HG03066 (cell line): ENCODE measurements at regions not wholly inside any gene's neighbourhood (a gene's known extent, or its start where the extent isn't known, plus 50 kb on each side); places are given as distances from the start of the nearest gene placed in this dataset.

Experiments
- ATAC-seq: cut with Tn5 transposase; IDR thresholded peaks from one replicate; pipeline ENCODE4 v1.9.1; 2021; ENCODE audit warnings: low read depth; ENCODE audit not compliant: unreplicated experiment

DNA sequence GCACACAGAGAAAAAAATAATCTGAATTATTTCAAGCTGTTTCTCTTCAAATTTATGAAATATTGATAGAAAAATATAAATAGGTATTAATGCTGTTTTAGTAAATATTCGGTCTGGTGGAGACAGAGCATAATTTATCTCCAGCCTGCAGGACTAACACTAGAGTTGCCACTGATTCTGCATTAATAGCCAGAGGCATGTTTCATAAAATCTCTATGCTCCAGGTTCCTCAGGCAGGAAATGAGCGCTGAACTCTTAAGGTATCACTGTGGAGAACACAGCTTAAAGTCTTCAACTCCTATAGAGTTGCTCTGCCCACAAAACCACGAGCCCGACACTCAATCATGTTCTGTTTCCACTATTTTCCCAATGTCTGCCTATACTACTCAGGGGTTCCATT is 470.0 kb upstream of the TMPO start:
- no peak for ATAC-seq

DNA sequence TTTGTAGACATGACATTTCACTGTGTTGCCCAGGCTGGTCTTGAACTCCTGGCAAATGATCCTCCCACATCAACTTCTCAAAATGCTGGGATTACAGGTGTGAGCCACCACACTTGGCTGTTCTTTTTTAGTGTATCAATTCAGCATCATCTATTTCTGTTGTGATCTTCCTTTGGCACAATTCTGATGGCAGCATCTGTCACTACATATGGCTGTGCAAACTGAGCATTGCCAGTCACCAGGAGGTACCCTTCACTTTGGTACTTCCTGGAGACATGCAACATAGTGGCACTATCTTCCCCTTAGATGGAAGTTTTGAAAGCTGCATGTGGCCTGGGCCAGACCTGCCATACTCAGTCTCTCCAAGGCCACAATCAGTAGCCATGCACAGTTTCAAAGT is 467.1 kb upstream of the TMPO start:
- ATAC-seq: no peak

DNA sequence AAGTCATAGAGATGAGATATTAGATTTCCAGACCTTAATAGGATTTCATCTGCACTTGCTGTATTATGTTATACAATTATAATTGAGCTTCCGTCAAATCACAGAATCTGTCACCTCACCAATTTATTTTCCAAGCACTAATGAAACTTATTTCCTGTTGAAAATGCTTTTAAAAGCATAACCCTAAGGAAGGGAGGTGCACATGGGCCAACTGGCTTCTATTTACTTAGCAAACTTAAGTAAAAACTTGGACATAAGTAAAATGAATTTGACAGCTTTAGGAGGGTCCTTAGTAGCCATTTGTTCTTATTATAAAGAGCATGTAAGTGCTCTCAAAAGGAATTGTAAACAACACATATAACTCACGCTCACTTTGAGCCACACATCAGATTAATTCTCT is 462.2 kb upstream of the TMPO start:
- ATAC-seq: no peak

DNA sequence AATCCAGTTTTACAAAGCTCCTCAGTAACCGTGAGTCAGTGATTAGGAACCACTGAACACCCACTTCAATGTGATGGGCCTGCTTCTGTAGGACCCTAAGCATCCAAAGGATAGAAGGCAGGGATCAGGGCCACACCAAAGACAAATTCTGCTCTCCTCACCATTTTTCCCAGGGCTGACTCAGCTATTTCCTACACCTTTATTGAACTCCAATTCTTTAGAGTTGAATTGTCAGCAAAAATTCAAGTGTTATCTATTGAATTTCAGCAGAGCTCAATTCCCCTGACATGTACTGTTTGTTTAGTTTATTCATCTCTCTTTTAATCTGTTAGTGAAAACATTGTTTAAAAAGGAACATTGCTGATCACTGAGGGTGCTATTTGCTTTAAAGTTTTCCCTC is 457.7 kb upstream of the TMPO start:
- ATAC-seq: no peak

DNA sequence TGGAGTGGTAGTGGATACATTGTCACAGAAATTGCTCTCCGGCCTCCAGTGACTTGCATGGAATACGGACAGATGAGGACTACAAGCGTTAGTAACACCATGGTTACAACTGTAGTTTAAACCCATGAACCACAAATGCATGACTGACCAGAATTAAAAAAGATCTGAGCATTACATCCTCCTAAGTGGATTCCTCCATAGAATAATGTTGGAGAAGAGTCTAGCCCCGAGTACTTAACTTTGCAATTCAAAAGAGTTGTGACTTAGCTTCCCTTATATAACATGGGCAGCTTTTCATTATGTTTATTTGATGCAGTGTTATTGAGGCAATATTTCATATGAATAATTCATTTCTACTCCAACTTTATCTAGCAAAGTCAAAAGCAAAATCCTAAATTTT is 457.2 kb upstream of the TMPO start:
- ATAC-seq: no peak

DNA sequence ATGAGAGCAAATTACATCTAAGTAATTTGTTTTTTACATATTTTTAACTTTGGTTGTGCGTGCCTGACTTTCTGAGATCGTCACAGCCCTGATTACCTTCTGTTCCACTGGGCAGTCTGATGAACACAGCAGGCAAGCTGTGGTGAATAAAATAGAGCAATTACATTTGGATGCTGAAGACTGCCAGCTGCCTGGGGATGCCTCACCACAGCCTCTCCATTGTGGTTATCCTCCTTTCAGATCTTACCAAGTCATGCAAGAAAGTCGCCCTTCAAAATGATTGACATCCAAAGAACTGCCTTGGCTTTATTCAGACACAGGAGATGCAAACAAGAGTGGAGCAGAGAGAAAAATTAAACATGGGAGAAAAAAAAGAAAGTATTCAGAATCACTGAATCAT is 456.6 kb upstream of the TMPO start:
- no peak for ATAC-seq

DNA sequence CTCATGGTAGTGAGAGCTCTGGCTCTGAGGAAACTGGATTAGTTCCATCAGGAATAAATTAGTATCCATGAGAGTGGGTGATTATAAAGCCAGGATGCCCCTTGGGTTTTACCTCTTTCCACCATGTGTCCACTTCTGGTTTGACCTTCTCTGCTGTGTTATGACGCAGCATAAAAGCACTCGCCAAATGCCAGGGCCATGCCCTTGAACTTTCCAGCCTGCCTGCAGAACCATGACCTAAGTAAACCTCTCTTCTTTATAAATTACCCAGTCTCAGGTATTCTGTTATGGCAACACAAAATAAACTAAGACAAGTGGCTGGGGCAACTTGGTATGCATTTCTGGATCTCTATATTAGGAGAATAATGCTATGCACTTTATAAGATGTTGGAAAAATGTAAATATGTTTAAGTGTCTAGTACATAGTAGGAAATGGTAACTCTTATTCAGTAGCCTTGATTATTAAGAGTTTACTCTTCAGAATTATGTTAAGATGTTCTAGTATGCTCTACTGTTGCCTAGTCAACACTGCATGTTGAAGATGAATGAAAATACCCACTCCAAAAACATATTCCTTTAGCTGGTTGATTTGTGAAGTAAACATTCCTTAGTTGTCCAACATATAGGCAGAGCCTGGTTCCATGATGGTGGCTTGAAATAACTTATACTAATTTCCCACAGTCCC is 455.6 kb upstream of the TMPO start:
- ATAC-seq: no peak

DNA sequence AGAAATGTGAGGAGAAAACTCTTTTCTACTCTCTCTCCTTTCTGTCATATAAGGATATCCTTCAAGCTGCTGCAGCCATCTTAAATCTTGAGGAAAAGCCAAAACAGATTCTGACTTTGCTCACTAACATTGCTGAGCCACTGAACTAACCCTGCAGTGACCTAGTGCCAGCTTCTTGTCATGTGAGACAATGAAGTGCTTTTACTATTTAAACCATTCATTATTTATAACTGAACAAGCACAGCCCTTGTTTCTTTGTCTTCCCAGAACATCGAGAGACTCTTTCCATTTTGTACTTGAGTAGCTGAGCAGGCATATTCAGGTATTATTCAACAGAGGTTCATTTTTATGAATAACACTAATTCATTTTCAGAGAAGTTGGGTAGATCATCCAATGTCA is 455.0 kb upstream of the TMPO start:
- ATAC-seq: no peak

DNA sequence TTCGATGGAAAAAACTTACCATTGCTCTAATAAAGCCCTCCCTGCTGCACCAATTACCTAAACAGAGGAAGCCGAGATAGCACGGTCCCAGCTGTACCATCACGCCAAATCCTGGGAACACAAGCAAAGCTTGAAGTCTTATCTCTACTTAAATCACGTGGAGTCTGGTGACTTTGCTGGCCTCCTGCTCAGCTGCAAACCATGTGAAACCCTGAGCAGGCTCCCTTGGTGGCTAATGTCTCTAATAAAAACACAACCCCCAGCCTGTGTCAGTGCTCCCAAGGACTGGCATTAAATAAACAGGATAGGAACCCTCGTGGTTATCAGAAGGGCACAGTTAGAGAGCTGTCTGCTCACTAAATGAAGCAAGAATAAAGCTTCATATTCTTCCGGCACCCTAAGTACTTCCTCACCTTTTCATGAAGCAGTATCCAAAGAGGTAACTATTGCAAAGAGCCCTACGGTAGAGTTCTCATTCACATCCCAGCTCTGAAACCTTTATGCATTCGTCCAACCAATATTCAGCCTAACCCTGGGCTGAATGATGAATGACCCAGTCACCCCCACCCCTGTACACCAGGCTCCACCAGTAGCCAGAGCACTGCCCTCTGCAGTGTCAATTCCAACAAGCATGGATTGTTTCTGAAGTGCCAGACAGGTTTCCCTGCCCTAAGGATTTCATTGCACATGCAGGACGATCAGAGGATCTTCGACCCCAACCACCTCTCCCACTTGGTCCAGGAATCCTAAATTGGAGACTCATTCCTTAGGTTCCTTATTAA is 452.7 kb upstream of the TMPO start:
- ATAC-seq: no peak

DNA sequence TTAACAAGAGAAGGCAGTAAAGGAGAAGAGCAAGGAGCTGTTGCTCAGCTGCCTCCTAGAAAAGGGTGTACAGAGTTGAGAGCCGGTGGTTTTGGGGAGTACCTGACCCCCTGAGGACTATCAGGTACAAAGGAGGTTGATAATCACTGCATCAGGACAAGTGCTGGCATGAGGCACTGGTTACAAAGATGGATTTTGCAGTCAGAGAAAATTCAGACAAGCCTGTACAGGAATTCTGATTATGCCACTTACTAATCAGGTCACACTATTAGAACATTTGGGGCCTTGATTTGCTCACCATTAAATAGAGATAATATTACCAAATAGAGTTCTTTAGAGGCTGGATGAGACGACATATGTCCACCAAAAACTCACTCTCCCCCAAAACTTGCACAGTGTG is 450.9 kb upstream of the TMPO start:
- ATAC-seq: no peak

DNA sequence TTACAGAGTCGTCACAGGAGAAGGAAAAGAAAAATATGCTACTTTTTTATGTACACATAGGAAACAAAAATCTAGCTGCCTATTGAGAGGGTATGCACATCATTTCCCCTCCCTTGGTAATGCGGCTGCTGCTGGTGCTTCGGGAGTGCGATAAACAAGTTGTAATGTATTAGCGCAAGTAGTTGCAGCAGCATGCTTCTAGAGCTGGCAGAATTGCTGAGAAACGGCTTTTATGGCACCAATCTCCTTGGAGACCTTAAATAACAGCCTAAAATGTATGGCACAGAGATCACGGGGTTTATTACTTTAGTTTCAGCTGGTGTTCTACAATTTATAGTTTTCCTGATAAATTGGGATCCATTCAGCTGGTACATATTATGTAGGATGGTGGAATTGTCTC is 447.6 kb upstream of the TMPO start:
- ATAC-seq: no peak

DNA sequence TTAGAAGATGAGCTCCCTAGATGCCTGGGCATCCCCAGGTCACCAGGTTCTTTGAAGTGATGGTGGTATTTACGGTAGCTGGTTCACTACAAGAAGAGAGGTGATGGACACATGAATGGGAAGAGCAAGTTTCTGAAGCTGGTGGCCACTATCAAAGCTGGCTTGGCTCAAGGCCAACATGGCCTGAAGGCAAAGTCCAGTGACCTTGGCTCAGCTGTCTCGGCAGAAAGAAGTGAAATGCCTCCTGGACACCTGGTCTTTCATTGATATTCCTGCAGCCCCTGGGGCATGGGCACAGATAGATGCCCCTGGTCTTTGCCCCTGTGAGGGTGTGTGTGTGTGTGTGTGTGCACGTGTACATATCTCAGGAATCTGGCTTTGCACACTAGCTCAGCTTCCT is 441.8 kb upstream of the TMPO start:
- ATAC-seq: no peak

DNA sequence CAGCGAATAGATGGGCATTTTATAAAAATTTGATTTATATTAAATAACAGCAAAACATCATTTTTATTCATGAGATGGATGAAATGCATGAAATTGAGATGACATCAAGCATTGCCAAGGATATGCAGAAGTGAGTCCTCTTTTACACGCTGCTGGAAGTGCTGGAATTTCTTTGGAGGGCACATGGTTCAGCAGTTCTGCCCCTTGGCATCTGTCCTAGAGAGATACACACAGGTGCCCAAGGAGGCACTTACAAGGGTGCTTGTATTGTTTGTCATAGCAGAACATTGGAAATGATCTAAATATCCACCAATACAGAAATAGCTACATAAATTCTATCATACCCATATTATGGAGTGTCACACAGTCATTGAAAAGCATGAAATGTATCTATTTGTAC is 441.1 kb upstream of the TMPO start:
- no peak for ATAC-seq

DNA sequence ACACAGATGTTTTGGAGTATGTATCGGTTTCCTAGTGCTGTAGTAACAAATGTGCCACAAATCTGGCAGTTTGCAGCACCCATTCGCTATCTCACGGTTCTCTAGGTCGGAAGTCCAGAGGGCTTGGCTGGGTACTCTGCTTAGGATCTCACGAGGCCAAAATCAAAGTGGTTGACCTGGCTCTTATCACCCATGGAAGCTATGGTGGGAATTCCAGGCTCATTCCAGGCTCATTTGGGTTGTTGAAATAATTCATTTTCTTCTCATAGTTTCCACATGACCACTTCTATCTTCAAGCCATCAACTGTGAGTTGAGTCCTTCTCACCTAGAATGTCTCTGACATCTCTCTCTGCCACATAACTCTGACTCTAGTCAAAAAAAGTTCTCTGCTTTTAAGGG is 431.0 kb upstream of the TMPO start:
- ATAC-seq: no peak

DNA sequence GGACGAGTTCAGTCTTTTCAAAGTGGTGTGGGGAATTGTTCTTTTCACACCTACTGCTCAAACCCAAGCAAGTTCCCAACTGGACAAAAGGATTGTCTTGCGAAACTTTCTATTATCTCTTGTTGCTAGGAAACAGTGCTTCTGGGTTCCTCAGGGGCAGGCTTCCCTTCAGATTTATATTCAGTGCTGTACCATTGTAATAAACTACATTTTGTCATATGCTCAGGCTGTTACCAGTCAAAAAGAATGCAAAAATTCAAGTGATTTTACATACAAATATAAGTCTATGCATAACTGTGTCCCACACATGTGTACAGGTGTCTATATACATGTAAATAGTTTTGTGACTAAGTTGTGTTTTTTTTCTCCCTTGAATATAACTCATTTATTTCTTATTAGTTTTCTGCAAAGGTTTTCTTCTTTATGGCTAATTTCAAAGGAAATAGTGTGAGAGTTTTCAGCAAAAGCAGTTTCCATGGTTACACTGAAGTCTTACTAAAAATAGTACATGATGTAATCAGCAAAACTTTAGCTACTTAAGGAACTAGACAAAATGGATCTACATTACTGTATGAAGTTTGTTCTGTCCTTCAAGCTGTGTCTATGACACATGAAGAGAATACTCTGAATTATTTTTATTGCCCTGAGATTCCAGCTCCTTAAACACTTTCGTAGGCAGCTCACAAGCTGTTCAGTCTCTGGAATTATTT is 430.2 kb upstream of the TMPO start:
- ATAC-seq: no peak

DNA sequence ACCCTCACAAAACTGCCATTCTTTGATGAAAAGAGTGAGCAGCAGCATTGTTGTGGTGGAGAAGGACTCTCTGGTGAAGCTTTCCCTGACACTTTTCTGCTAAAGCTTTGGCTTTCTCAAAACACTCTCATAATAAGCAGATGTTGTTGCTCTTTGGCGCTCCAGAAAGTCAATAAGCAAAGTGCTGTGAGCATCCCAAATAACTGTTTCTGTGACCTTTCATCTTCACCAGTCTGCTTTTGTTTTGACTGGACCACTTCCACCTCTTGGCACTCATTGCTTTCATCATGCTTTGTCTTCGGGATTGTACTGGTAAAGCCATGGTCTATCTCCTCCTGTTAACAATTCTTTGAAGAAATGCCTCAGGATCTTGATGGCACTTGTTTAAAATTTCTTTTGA is 424.7 kb upstream of the TMPO start:
- no peak for ATAC-seq

DNA sequence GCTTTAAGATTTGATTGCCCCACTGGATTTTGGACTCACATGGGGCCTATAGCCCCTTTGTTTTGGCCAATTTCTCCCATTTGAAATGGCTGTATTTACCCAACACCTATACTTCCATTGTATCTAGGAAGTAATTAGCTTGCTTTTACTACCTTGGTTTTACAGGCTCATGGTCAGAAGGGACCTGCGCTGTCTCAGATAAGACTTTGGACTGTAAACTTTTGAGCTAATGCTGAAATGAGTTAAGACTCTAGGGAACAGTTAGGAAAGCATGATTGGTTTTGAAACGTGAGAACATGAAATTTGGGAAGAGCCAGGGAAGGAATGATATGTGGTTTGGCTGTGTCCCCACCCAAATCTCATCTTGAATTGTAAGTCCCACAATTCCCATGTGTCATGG is 419.0 kb upstream of the TMPO start:
- ATAC-seq: no peak

DNA sequence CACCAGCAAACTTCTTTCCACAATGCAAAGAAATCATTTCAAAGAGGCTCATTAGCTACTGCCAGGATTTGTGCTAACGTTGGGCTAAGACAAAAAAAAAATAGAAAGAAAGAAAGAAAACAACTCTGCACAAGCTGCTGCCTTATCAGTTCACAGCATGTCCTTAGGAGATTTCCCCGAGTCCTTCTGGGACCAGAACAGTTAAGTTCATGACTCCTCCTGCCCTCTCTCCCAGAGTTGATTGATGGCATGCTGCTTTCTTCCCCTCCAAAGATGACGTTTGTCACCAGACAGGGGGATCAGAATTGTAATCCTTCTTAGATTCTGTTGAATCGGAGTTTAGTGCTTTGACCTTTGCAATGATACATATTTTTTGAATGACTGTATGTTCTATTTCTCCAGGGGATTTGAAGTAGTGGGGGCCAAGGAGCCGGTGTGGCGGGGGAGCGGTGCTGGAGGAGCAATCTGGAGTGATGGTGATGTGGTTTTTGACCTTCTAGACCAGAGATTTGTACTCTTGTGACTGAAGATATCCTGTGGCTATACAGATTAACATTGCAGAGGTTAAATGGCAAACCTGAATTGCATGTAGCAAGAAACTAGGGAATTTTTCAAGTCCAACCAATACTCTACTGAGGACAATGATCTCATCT is 409.2 kb upstream of the TMPO start:
- no peak for ATAC-seq

DNA sequence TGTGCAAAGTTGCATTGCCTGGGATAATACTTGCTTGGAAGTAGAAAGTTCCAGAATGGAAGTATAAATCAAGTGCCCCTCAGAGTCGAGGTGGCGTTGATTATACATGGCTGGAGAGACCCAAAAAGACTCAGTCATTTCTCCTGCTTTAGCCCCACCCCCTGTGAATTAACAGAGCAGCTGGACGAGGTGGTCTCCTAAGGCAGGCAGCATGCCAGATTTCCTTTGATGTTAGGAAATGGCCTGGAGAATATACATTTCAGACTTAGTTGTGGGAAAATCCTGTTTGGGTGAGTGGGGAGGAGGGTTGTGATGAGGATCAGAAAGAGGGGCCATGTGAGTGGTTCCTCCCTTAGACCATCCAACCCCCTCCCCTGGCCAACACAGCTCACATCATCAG is 406.1 kb upstream of the TMPO start:
- no peak for ATAC-seq

DNA sequence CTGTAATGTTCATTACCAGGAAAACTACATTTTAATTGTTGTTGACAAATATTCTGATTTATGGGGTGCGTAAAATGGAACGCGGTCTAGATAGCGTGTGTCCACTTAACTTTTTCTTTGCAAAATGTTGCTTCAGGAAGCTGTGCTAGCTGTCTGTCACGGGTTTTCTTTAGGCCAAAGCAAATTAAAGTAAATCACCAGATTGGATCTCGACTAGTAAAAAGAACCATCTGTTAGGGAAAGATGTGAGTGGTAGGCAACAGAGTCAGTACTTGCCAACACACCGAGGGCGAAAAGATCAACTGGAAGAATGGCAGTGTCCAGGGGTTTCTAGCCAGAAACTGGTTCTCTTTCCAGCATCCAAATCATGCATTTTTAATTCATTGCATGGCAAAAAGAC is 404.9 kb upstream of the TMPO start:
- no peak for ATAC-seq

DNA sequence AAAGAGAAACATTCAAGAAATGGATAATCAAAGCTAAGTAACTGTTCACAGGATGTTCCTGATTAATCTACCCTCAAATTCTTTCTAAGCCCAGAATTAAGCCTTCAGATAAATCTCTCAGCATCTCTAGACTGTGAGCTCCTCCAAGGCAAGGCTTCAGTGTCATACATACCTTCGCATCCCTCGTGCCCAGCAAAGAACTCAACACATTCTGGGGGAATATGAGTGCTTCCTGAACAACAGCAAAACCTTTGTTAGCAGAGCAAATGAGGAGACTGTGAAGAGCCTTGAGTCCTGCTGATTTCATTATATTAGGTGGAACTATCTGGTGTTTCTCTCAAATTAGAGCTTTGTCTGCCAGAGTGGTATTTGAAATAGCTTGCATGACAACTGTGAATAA is 401.8 kb upstream of the TMPO start:
- ATAC-seq: no peak
